GM19328 (cell line): ENCODE measurements at regions not wholly inside any gene's neighbourhood (a gene's known extent, or its start where the extent isn't known, plus 50 kb on each side); places are given as distances from the start of the nearest gene placed in this dataset.
"Not testable (repeated sequence)": the region's sequence is repeated elsewhere in the genome, so short reads cannot be mapped to it uniquely, and the experiment has no call there.

ENCODE experiments used
- ATAC-seq: cut with Tn5 transposase; IDR thresholded peaks from one replicate; pipeline ENCODE4 v1.9.1; 2021; ENCODE audit warnings: mild to moderate bottlenecking, moderate library complexity; ENCODE audit not compliant: unreplicated experiment

- no peak for ATAC-seq
Observed at GRCh38 chr19:30097746-30098280, 155.8 kb downstream of the URI1 start.

- no peak for ATAC-seq
Observed at GRCh38 chr19:30102239-30102638, 160.2 kb downstream of the URI1 start.

GRCh38 chr19:30102666-30103065, 160.6 kb downstream of the URI1 start:
- no peak for ATAC-seq

GRCh38 chr19:30103981-30104380, 161.9 kb downstream of the URI1 start:
- no peak for ATAC-seq

GRCh38 chr19:30105316-30105715, 163.3 kb downstream of the URI1 start:
- no peak for ATAC-seq

GRCh38 chr19:30105727-30106126, 163.7 kb downstream of the URI1 start:
- no peak for ATAC-seq

GRCh38 chr19:30106417-30107095, 164.5 kb downstream of the URI1 start:
- ATAC-seq: no peak

- ATAC-seq: no peak
Observed at GRCh38 chr19:30107251-30107650, 165.2 kb downstream of the URI1 start.

- ATAC-seq: no peak
Observed at GRCh38 chr19:30109565-30109964, 167.5 kb downstream of the URI1 start.

GRCh38 chr19:30111021-30111855, 169.2 kb downstream of the URI1 start:
- ATAC-seq: no peak

- ATAC-seq: no peak
Observed at GRCh38 chr19:30112171-30112570, 170.1 kb downstream of the URI1 start.

- no peak for ATAC-seq
Observed at GRCh38 chr19:30112666-30113065, 170.6 kb downstream of the URI1 start.

GRCh38 chr19:30113186-30113585, 171.1 kb downstream of the URI1 start:
- ATAC-seq: no peak

- ATAC-seq: not testable (repeated sequence)
Observed at GRCh38 chr19:30114095-30114494, 172.1 kb downstream of the URI1 start.

GRCh38 chr19:30115947-30116346, 173.9 kb downstream of the URI1 start:
- no peak for ATAC-seq

GRCh38 chr19:30116530-30116929, 174.5 kb downstream of the URI1 start:
- no peak for ATAC-seq

GRCh38 chr19:30116984-30117555, 175.0 kb downstream of the URI1 start:
- no peak for ATAC-seq

GRCh38 chr19:30117636-30118145, 175.7 kb downstream of the URI1 start:
- no peak for ATAC-seq

- no peak for ATAC-seq
Observed at GRCh38 chr19:30118221-30118620, 176.2 kb downstream of the URI1 start.

- ATAC-seq: no peak
Observed at GRCh38 chr19:30118760-30119159, 176.7 kb downstream of the URI1 start.

- no peak for ATAC-seq
Observed at GRCh38 chr19:30119180-30119908, 177.3 kb downstream of the URI1 start.
